NCI-H2029 treated with DMSO at 0.1 percent for 48 hours (cell line): ENCODE measurements at regions not wholly inside any gene's neighbourhood (a gene's known extent, or its start where the extent isn't known, plus 50 kb on each side); places are given as distances from the start of the nearest gene placed in this dataset.
"Not testable (repeated sequence)": the region's sequence is repeated elsewhere in the genome, so short reads cannot be mapped to it uniquely, and the experiment has no call there.

Experiments used
- DNase-seq: peaks from one replicate; lab custom pipeline; 2025; lab: John Stamatoyannopoulos, UW

- no peak for DNase-seq
Observed at GRCh38 chrX:97858592-97858991, 974.9 kb downstream of the RPA4 start.

- no peak for DNase-seq
Observed at GRCh38 chrX:97860226-97860625, 976.5 kb downstream of the RPA4 start.

GRCh38 chrX:97863261-97863660 is 979.6 kb downstream of the RPA4 start:
- no peak for DNase-seq

- no peak for DNase-seq
Observed at GRCh38 chrX:97867266-97867665, 983.6 kb downstream of the RPA4 start.

GRCh38 chrX:97876697-97877407 is 993.1 kb downstream of the RPA4 start:
- DNase-seq, result no peak

- no peak for DNase-seq
Observed at GRCh38 chrX:97882306-97882705, 998.6 kb downstream of the RPA4 start.

- DNase-seq, result no peak
Observed at GRCh38 chrX:97895751-97896150, 1012.0 kb downstream of the RPA4 start.

- DNase-seq, result no peak
Observed at GRCh38 chrX:97897998-97898397, 1014.3 kb downstream of the RPA4 start.

GRCh38 chrX:97898798-97899197 is 1015.1 kb downstream of the RPA4 start:
- DNase-seq, result no peak

- DNase-seq, result no peak
Observed at GRCh38 chrX:97907791-97908190, 1024.1 kb downstream of the RPA4 start.

- DNase-seq, result no peak
Observed at GRCh38 chrX:97909245-97909644, 1025.5 kb downstream of the RPA4 start.

GRCh38 chrX:97915390-97915789 is 1031.7 kb downstream of the RPA4 start:
- DNase-seq, result not testable (repeated sequence)

GRCh38 chrX:97921223-97921622 is 1037.5 kb downstream of the RPA4 start:
- DNase-seq, result not testable (repeated sequence)

GRCh38 chrX:97931586-97931985 is 1047.9 kb downstream of the RPA4 start:
- no peak for DNase-seq

GRCh38 chrX:97936296-97936695 is 1052.6 kb downstream of the RPA4 start:
- no peak for DNase-seq

GRCh38 chrX:97938706-97939105 is 1055.0 kb downstream of the RPA4 start:
- DNase-seq, result no peak

GRCh38 chrX:97968376-97969163 is 1084.9 kb downstream of the RPA4 start:
- DNase-seq, result no peak

GRCh38 chrX:97984641-97985040 is 1100.9 kb downstream of the RPA4 start:
- DNase-seq, result no peak

- no peak for DNase-seq
Observed at GRCh38 chrX:97985096-97985495, 1101.4 kb downstream of the RPA4 start.

GRCh38 chrX:97987979-97988378 is 1104.3 kb downstream of the RPA4 start:
- no peak for DNase-seq

- DNase-seq, result no peak
Observed at GRCh38 chrX:97995834-97996233, 1112.1 kb downstream of the RPA4 start.

- DNase-seq, result no peak
Observed at GRCh38 chrX:98028691-98029090, 1145.0 kb downstream of the RPA4 start.

- no peak for DNase-seq
Observed at GRCh38 chrX:98029861-98030260, 1146.2 kb downstream of the RPA4 start.

GRCh38 chrX:98057176-98057575 is 1173.5 kb downstream of the RPA4 start:
- no peak for DNase-seq
